Upper lobe of left lung (tissue), 6 donors: ENCODE measurements at regions not wholly inside any gene's neighbourhood (a gene's known extent, or its start where the extent isn't known, plus 50 kb on each side); places are given as distances from the start of the nearest gene placed in this dataset.

Source experiments
- ATAC-seq, 2 donors: fragments of 200-7000 bp; cut with Tn5 transposase; one replicate each; pipeline ENCODE4 v1.9.1; 2022; ENCODE audit warnings: mild to moderate bottlenecking in 2 of 2, moderate library complexity in 2 of 2; ENCODE audit not compliant: low FRiP score in 2 of 2
- DNase-seq, 2 donors: peaks; one replicate each; pipeline ENCODE4 v3.0.0-alpha.2; 2019 to 2020
- H3K27ac ChIP-seq, 4 donors: fragments of 200-600 bp; sonication (generic); one replicate each; pipeline ENCODE4 v1.5.1; 2016 to 2019
- H3K27me3 ChIP-seq, 4 donors: fragments of 200-600 bp; sonication (generic); one replicate each; pipeline ENCODE4 v1.5.1; 2017 to 2019
- H3K36me3 ChIP-seq, 4 donors: fragments of 200-600 bp; sonication (generic); one replicate each; pipeline ENCODE4 v1.5.1; 2016 to 2019
- H3K4me1 ChIP-seq, 4 donors: fragments of 200-600 bp; sonication (generic); one replicate each; pipeline ENCODE4 v1.5.1; 2018 to 2019
- H3K4me3 ChIP-seq, 4 donors: fragments of 200-600 bp; sonication (generic); one replicate each; pipeline ENCODE4 v1.5.1; 2017 to 2019; ENCODE audit warnings: mild to moderate bottlenecking in 2 of 4, moderate library complexity in 1 of 4
- H3K9me3 ChIP-seq, 4 donors: fragments of 200-600 bp; sonication (generic); one replicate each; pipeline ENCODE4 v1.5.1; 2018 to 2019
- CTCF ChIP-seq, 6 experiments: fragments of 450-650 bp in 4 of 6; fragments of 200-600 bp in 2 of 6; sonication (generic) in 2 of 6; IDR thresholded peaks; one replicate each; pipeline ENCODE4 v1.5.1; 2016 to 2019; ENCODE audit warnings: antibody characterized with exemption in 6 of 6
- EP300 ChIP-seq, 4 donors: sonication (generic); formaldehyde crosslinking; IDR thresholded peaks; one replicate each; pipeline ENCODE4 v1.5.1; 2017; ENCODE audit warnings: antibody characterized with exemption in 4 of 4, control low read depth in 2 of 4
- POLR2A ChIP-seq, 4 donors: fragments of 450-650 bp; IDR thresholded peaks; one replicate each; pipeline ENCODE4 v1.5.1; 2016 to 2017; ENCODE audit warnings: antibody characterized with exemption in 4 of 4, mild to moderate bottlenecking in 2 of 4
- POLR2AphosphoS5 ChIP-seq, 2 donors: sonication (generic); formaldehyde crosslinking; IDR thresholded peaks; one replicate each; pipeline ENCODE4 v1.5.1; 2017; ENCODE audit warnings: antibody characterized with exemption in 2 of 2
- WGBS, 2 donors: methylation state at CpG; one replicate each; pipeline ENCODE4 v1.1.5; 2017 to 2018; 5-methylcytosine and 5-hydroxymethylcytosine counted together
- donor health status: DM: no; HTN: no; CAD: no; lungs with moderate emphysema.
- donor health status: DM: no; HTN: yes; CAD: no; lungs with severe emphysema.

- ATAC-seq = no peak
- Histone ChIP-seq H3K4me3 (no peak overlapping the region), H3K9me3 (no peaks in the 10 kb centered on the region), H3K4me1 (no peaks in the 10 kb centered on the region), H3K36me3 (no peaks in the 10 kb centered on the region), H3K27ac (no peak overlapping the region), H3K27me3 (no peaks in the 10 kb centered on the region)
- no peak for DNase-seq
- 58 to 60% methylated on average over 2 of the region's 2 CpGs for WGBS, 2 donors
- TF ChIP-seq EP300 (IDR thresholded peaks at IDR 0.05) (no peak), POLR2A (IDR thresholded peaks at IDR 0.05) (no peak), POLR2AphosphoS5 (IDR thresholded peaks at IDR 0.05) (no peak), CTCF (IDR thresholded peaks at IDR 0.05) (no peak)
These were observed 145.0 kb upstream of the SLC28A3 start for GRCh38 chr9:84485539-84485938.

DNA sequence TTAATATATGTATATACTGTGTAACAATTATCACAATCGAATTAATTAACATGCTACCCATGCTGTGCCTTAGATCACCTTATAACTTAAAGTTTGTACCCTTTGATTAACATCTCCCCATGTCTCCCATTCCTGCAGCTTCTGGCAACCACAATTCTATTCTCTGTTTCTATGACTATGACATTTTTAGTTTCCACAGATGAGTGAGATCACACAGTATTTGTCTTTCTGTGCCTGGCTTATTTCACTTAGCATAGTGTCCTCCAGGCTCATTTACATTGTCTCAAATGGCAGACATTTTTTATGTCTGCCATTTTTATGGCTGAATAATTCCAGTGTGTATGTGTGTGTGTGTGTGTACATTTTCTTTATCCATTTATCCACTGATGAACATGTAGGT, 146.1 kb upstream of the SLC28A3 start:
- TF ChIP-seq CTCF (IDR thresholded peaks at IDR 0.05) (no peak), EP300 (IDR thresholded peaks at IDR 0.05) (no peak), POLR2AphosphoS5 (IDR thresholded peaks at IDR 0.05) (no peak), POLR2A (IDR thresholded peaks at IDR 0.05) (no peak)
- Histone ChIP-seq H3K27ac (no peak overlapping the region), H3K9me3 (no peaks in the 10 kb centered on the region), H3K4me1 (no peaks in the 10 kb centered on the region), H3K4me3 (no peak overlapping the region), H3K27me3 (no peaks in the 10 kb centered on the region), H3K36me3 (no peaks in the 10 kb centered on the region)
- WGBS, 2 donors = 87 to 100% methylated on average over 1 of the region's 1 CpG
- DNase-seq (no peak), ATAC-seq (no peak)

GRCh38 chr9:84490206-84490841, 149.8 kb upstream of the SLC28A3 start:
- ATAC-seq (no peak), DNase-seq (no peak)
- Histone ChIP-seq H3K36me3 (no peaks in the 10 kb centered on the region), H3K4me3 (no peak overlapping the region), H3K4me1 (no peaks in the 10 kb centered on the region), H3K27ac (no peak overlapping the region), H3K27me3 (no peaks in the 10 kb centered on the region), H3K9me3 (no peaks in the 10 kb centered on the region)
- no peak for TF ChIP-seq POLR2AphosphoS5 (IDR thresholded peaks at IDR 0.05)
- TF ChIP-seq CTCF (IDR thresholded peaks at IDR 0.05) = no peak
- TF ChIP-seq EP300 (IDR thresholded peaks at IDR 0.05) = no peak
- no peak for TF ChIP-seq POLR2A (IDR thresholded peaks at IDR 0.05)
- 85 to 87% methylated on average over 3 of the region's 3 CpGs for WGBS, 2 donors

- no peak overlapping the region for H3K4me3 ChIP-seq
- WGBS, 2 donors = 96 to 100% methylated on average over 1 of the region's 1 CpG
- TF ChIP-seq CTCF (IDR thresholded peaks at IDR 0.05) (no peak), POLR2A (IDR thresholded peaks at IDR 0.05) (no peak), EP300 (IDR thresholded peaks at IDR 0.05) (no peak), POLR2AphosphoS5 (IDR thresholded peaks at IDR 0.05) (no peak)
- ATAC-seq = no peak
- no peaks in the 10 kb centered on the region for H3K27me3 ChIP-seq
- H3K9me3 ChIP-seq = no peaks in the 10 kb centered on the region
- DNase-seq = no peak
- no peak overlapping the region for H3K27ac ChIP-seq
- H3K36me3 ChIP-seq = no peaks in the 10 kb centered on the region
- H3K4me1 ChIP-seq = no peaks in the 10 kb centered on the region
These were observed 150.3 kb upstream of the SLC28A3 start for GRCh38 chr9:84490842-84491325.
